CD14-positive monocyte (primary cell): ENCODE measurements at regions not wholly inside any gene's neighbourhood (a gene's known extent, or its start where the extent isn't known, plus 50 kb on each side); places are given as distances from the start of the nearest gene placed in this dataset.

Source experiments
- DNase-seq, 3 donors: peaks; one replicate each; pipeline ENCODE4 v3.0.0-alpha.2; 2011 to 2022
- H2AFZ ChIP-seq: 2 replicates; pipeline ENCODE4 v1.6.0; 2012; ENCODE audit warnings: mild to moderate bottlenecking, low read depth, low read length, inconsistent platforms; ENCODE audit not compliant: insufficient read depth, poor library complexity, severe bottlenecking
- H3K27ac ChIP-seq, 2 donors: 1 replicate in 1 of 2; 2 replicates in 1 of 2; pipeline ENCODE4 v1.5.1; 2012 to 2013; ENCODE audit warnings: low read length in 2 of 2, control low read depth in 1 of 2, inconsistent platforms in 1 of 2, low read depth in 1 of 2, mild to moderate bottlenecking in 1 of 2
- H3K27me3 ChIP-seq, 2 donors: one replicate each; pipeline versions ENCODE4 v1.6.0 to v1.6.1; 2011 to 2013; ENCODE audit warnings: low read length in 2 of 2; ENCODE audit not compliant: control insufficient read depth in 2 of 2, insufficient read depth in 2 of 2
- H3K36me3 ChIP-seq, 2 donors: replicated peaks in 1 of 2; 1 replicate in 1 of 2; 2 replicates in 1 of 2; pipeline versions ENCODE4 v1.5.1 to v1.6.1; 2012 to 2013; ENCODE audit warnings: low read length in 2 of 2, control low read depth in 1 of 2, inconsistent platforms in 1 of 2, mild to moderate bottlenecking in 1 of 2; ENCODE audit not compliant: insufficient read depth in 2 of 2, control insufficient read depth in 1 of 2
- H3K4me1 ChIP-seq, 2 donors: 1 replicate in 1 of 2; 2 replicates in 1 of 2; pipeline versions ENCODE4 v1.5.1 to v1.6.1; 2012 to 2013; ENCODE audit warnings: low read length in 2 of 2, control low read depth in 1 of 2, inconsistent platforms in 1 of 2, mild to moderate bottlenecking in 1 of 2, moderate library complexity in 1 of 2; ENCODE audit not compliant: insufficient read depth in 2 of 2, control insufficient read depth in 1 of 2
- H3K4me2 ChIP-seq: replicated peaks from 2 replicates; pipeline ENCODE3; 2012; ENCODE audit warnings: low read length, moderate library complexity, mild to moderate bottlenecking; ENCODE audit not compliant: poor library complexity, severe bottlenecking; ENCODE audit errors: extremely low read depth
- H3K4me3 ChIP-seq, 3 experiments: fragments of 200-600 bp in 1 of 3; sonication (generic) in 1 of 3; replicated peaks in 1 of 3; 1 replicate in 2 of 3; 2 replicates in 1 of 3; pipeline ENCODE4 v1.5.1; 2011 to 2013; ENCODE audit warnings: low read length in 3 of 3, mild to moderate bottlenecking in 3 of 3, control low read depth in 2 of 3, low read depth in 2 of 3, inconsistent platforms in 1 of 3, moderate library complexity in 1 of 3
- H3K79me2 ChIP-seq: 2 replicates; pipeline ENCODE4 v1.6.0; 2012; ENCODE audit warnings: mild to moderate bottlenecking, control low read depth, inconsistent platforms, low read length, moderate library complexity; ENCODE audit not compliant: insufficient read depth
- H3K9ac ChIP-seq: 2 replicates; pipeline ENCODE4 v1.6.0; 2017; ENCODE audit warnings: low read length, mild to moderate bottlenecking; ENCODE audit not compliant: insufficient read depth, poor library complexity, severe bottlenecking
- H3K9me3 ChIP-seq, 2 donors: replicated peaks in 1 of 2; 1 replicate in 1 of 2; 2 replicates in 1 of 2; pipeline versions ENCODE4 v1.5.1 to v1.6.1; 2012 to 2013; ENCODE audit warnings: low read length in 2 of 2, control low read depth in 1 of 2; ENCODE audit not compliant: control insufficient read depth in 1 of 2, insufficient read depth in 1 of 2
- H4K20me1 ChIP-seq: 2 replicates; pipeline ENCODE4 v1.6.0; 2012; ENCODE audit warnings: mild to moderate bottlenecking, low read length, control low read depth, moderate library complexity; ENCODE audit not compliant: insufficient read depth
- H3K27ac Mint-ChIP-seq, 7 donors: one replicate each; pipeline ENCODE4 v1.8.0; 2020; ENCODE audit warnings: mild to moderate bottlenecking in 7 of 7, mixed read lengths in 7 of 7, moderate library complexity in 6 of 7, inconsistent platforms in 2 of 7
- H3K27me3 Mint-ChIP-seq, 3 donors: one replicate each; pipeline ENCODE4 v1.8.0; 2021 to 2022; ENCODE audit warnings: low read depth in 3 of 3, mild to moderate bottlenecking in 3 of 3, mixed read lengths in 3 of 3, moderate library complexity in 3 of 3, inconsistent platforms in 1 of 3
- H3K36me3 Mint-ChIP-seq, 2 donors: one replicate each; pipeline ENCODE4 v1.8.0; 2020; ENCODE audit warnings: mixed read lengths in 2 of 2, inconsistent platforms in 1 of 2, mild to moderate bottlenecking in 1 of 2
- H3K4me1 Mint-ChIP-seq: one replicate; pipeline ENCODE4 v1.8.0; 2020; ENCODE audit warnings: mild to moderate bottlenecking, mixed read lengths
- H3K4me3 Mint-ChIP-seq, 2 donors: one replicate each; pipeline ENCODE4 v1.8.0; 2020; ENCODE audit warnings: mild to moderate bottlenecking in 2 of 2, mixed read lengths in 2 of 2, moderate library complexity in 1 of 2
- H3K9me3 Mint-ChIP-seq, 7 donors: one replicate each; pipeline ENCODE4 v1.8.0; 2020 to 2022; ENCODE audit warnings: mixed read lengths in 7 of 7, mild to moderate bottlenecking in 6 of 7, moderate library complexity in 6 of 7, inconsistent platforms in 2 of 7
- WGBS: methylation state at CpG from one replicate; pipeline ENCODE4 v1.1.5; 2013; ENCODE audit warnings: missing lambda C conversion rate; ENCODE audit not compliant: insufficient coverage; 5-methylcytosine and 5-hydroxymethylcytosine counted together
- intact Hi-C, 2 donors: fragments of 100-400 bp; cut with micrococcal nuclease; formaldehyde crosslinking; loops; one replicate each; pipeline versions ENCODE4 v1.15.0 to v1.15.1; 2023
- TF ChIP-seq, protein P1 (sequence below): fragments of 200-600 bp; IDR thresholded peaks from one replicate; pipeline ENCODE4 v1.8.0; 2022; ENCODE audit warnings: antibody characterized with exemption, mild to moderate bottlenecking

DNA sequence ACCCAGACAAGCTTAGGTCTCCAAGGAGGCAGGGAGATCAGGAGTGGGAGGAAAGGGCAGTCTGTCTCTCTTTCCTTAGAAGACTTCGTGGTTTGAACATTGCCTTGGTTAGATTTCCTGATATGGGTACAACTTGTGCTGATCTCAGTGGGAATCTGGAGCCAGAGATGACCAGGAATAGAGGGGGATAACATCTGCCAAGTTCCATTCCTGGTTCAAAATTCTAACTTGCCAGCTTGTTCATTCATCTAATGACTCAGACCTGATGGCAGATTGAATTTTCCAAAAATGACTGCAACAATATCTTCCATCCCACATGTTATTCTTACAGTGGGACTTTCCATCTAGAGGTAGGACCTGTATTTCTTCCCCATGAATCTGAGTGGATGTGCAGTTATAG is 394.3 kb upstream of the PODXL start:
- TF ChIP-seq, protein P1, sequence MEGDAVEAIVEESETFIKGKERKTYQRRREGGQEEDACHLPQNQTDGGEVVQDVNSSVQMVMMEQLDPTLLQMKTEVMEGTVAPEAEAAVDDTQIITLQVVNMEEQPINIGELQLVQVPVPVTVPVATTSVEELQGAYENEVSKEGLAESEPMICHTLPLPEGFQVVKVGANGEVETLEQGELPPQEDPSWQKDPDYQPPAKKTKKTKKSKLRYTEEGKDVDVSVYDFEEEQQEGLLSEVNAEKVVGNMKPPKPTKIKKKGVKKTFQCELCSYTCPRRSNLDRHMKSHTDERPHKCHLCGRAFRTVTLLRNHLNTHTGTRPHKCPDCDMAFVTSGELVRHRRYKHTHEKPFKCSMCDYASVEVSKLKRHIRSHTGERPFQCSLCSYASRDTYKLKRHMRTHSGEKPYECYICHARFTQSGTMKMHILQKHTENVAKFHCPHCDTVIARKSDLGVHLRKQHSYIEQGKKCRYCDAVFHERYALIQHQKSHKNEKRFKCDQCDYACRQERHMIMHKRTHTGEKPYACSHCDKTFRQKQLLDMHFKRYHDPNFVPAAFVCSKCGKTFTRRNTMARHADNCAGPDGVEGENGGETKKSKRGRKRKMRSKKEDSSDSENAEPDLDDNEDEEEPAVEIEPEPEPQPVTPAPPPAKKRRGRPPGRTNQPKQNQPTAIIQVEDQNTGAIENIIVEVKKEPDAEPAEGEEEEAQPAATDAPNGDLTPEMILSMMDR, result no peak
- Histone ChIP-seq H3K79me2 (no peaks in the 10 kb centered on the region), H4K20me1 (no peaks in the 10 kb centered on the region), H2AFZ (no peak overlapping the region), H3K4me2 (no peak overlapping the region), H3K4me3 (no peak overlapping the region), H3K27ac (no peak overlapping the region), H3K36me3 (no peaks in the 10 kb centered on the region), H3K9me3 (no peaks in the 10 kb centered on the region), H3K4me1 (no peaks in the 10 kb centered on the region), H3K27me3 (peaks cover 0 to 5% of the 10 kb centered on the region in 2 donors), H3K9ac (no peak overlapping the region)
- H3K27ac Mint-ChIP-seq, result no peak overlapping the region
- H3K36me3 Mint-ChIP-seq, result no peaks in the 10 kb centered on the region
- no peak overlapping the region for H3K4me3 Mint-ChIP-seq
- DNase-seq, result no peak
- peaks cover 10 to 12% (median 12%) of the 10 kb centered on the region in 3 donors for H3K27me3 Mint-ChIP-seq
- WGBS, result 62% methylated on average over 1 of the region's 1 CpG
- intact Hi-C loops, result no loop called here
- H3K9me3 Mint-ChIP-seq, result peaks cover 0 to 9% (median 0%) of the 10 kb centered on the region in 7 donors
- no peaks in the 10 kb centered on the region for H3K4me1 Mint-ChIP-seq

DNA sequence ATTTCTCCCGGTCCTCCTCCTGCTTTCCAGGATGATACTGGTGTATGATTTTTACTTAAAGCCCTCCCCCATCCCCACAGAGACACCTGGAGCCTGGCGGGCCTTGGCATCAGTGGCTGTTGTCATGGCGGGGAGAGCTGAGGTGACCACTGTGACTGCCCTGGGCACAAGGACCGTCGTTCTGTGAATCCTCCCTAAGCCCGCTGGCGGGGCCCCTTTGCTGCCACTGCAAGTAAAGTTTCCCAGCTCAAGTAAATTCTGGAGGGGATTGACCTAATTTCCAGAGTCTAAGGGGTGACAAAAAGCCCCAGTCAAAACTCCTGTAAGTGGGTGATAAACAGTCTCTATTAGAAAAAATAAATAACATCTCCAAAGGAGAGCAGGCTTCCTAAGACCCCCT is 393.2 kb upstream of the PODXL start:
- Mint-ChIP-seq H3K4me3 (no peak overlapping the region), H3K27ac (no peak overlapping the region), H3K27me3 (peaks cover 12 to 18% (median 18%) of the 10 kb centered on the region in 3 donors), H3K4me1 (no peaks in the 10 kb centered on the region), H3K9me3 (peaks cover 0 to 9% (median 0%) of the 10 kb centered on the region in 7 donors), H3K36me3 (no peaks in the 10 kb centered on the region)
- peaks cover 0 to 14% of the 10 kb centered on the region in 2 donors for H3K27me3 ChIP-seq
- no peaks in the 10 kb centered on the region for H3K36me3 ChIP-seq
- no peaks in the 10 kb centered on the region for H3K4me1 ChIP-seq
- H3K27ac ChIP-seq, result no peak overlapping the region
- H3K79me2 ChIP-seq, result no peaks in the 10 kb centered on the region
- no peak overlapping the region for H3K9ac ChIP-seq
- TF ChIP-seq, protein P1, result no peak
- H3K9me3 ChIP-seq, result no peaks in the 10 kb centered on the region
- no peak overlapping the region for H3K4me3 ChIP-seq
- WGBS, result no CpG with 5 or more reads among the region's 7 CpGs
- DNase-seq, result no peak
- no peak overlapping the region for H3K4me2 ChIP-seq
- no peaks in the 10 kb centered on the region for H4K20me1 ChIP-seq
- H2AFZ ChIP-seq, result no peak overlapping the region
- intact Hi-C loops, result no loop called here
